ENCODE measurements at regions not wholly inside any gene's neighbourhood (a gene's known extent, or its start where the extent isn't known, plus 50 kb on each side); places are given as distances from the start of the nearest gene placed in this dataset.

DNA sequence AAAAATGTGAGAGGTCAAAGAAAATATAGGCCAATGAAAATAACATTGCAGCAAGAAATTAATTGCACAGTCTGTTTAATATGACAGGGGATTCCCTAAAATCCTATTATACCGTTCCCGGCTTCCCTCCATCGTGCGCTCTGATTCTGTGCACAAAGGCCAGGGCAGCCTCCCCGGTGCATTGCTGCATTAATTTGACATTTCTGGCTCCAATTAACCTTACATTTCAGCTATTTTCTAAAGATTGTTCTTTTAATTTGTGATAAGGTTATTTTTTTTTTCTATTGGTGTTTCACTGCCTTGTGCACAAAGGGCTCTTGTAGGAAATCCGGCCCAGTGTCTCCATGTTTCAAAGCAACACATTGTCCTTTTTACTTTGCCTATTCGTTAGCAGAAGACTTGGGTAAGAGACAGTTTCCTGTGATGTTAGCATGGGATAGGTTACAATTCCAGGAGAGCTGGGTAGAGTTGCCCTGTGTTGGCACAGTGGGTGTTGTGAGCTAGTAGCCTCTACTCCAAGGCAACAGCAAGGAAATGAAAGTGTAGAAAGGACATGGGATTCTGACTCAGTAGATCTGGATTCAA is 257.3 kb upstream of the IGF1R start:
- no peak for ATAC-seq

DNA sequence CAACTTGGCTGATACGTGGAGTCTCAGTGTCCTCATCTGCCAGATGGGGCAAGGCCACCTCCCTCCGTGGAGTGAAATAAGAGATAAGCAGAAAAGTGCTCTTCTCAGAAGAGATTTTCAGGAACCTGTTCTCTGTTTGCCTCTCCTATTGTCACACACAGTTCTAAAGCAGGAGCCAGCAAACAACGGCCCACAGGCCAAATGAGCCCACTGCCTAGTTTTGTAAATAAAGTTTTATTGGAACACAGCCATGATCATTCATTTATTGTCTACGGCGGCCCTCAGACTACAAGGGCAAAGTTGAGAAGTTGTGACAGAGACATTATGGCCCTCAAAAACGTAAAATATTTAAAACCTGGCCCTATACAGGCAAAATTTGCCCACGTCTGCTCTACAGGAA is 256.8 kb upstream of the IGF1R start:
- no peak for ATAC-seq

- no peak for ATAC-seq
These were observed 254.9 kb upstream of the IGF1R start for GRCh38 chr15:98393471-98393870.

GRCh38 chr15:98394546-98394945 is 253.8 kb upstream of the IGF1R start:
- no peak for ATAC-seq

GRCh38 chr15:98395974-98396610 is 252.2 kb upstream of the IGF1R start:
- no peak for ATAC-seq

- ATAC-seq: no peak
These were observed 250.9 kb upstream of the IGF1R start for GRCh38 chr15:98397419-98397818.

- no peak for ATAC-seq
These were observed 250.3 kb upstream of the IGF1R start for GRCh38 chr15:98398056-98398455.

GRCh38 chr15:98398886-98399285 is 249.5 kb upstream of the IGF1R start:
- ATAC-seq: no peak

- no peak for ATAC-seq
These were observed 248.2 kb upstream of the IGF1R start for GRCh38 chr15:98400120-98400519.

GRCh38 chr15:98401029-98401428 is 247.3 kb upstream of the IGF1R start:
- no peak for ATAC-seq

DNA sequence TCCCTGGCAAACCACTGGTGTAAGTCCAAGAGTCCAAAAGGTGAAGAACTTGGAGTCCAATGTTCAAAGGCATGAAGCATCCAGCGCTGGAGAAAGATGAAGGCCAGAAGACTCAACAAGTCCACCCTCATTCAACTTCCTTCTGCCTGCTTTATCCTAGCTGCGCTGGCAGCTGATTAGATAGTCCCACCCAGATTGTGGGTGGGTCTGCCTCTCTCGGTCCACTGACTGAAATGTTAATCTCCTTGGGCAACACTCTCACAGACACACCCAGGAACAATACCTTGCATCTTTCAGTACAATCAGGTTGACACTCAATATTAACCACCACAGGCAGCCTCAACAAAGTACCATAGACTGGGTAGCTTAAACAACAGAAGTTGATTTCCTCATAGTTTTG is 245.9 kb upstream of the IGF1R start:
- ATAC-seq: no peak

DNA sequence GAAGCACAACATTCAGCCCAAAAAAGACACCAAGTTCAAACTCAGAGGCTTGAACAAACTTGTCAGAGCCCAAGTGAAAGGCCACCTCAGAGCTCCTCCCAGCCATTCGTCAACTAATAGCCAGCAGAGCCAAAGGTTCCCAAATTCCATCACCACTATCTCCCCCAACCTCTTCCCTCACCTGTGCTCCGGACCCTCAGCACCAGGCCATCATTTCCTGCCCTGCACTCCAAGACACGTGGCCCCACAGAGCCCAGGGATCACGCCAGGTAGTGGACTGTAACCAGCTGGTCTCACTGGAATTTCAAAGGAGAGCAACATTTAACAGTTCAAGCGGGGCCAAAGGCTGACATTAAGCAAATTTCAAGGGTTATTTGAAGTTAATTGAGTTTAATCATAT is 245.2 kb upstream of the IGF1R start:
- no peak for ATAC-seq

GRCh38 chr15:98403569-98403968 is 244.8 kb upstream of the IGF1R start:
- no peak for ATAC-seq

DNA sequence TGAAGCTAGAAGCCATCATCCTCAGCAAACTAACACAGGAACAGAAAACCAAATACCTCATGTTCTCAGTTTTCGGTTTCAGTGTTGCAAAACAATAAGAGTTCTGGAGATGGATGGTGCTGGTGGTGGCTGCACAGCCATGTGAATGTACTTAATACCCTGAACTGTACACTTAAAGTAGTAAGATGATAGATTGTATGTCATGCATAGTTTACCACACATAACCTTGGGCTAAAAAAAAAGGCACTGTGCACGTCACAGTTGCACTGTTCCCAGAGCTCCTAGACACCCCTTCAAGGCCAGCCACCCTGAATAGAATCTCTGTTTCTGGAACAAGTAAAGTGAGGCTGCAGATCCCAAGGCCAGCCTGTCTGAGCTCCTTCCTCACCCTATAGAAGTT is 243.3 kb upstream of the IGF1R start:
- ATAC-seq: no peak

DNA sequence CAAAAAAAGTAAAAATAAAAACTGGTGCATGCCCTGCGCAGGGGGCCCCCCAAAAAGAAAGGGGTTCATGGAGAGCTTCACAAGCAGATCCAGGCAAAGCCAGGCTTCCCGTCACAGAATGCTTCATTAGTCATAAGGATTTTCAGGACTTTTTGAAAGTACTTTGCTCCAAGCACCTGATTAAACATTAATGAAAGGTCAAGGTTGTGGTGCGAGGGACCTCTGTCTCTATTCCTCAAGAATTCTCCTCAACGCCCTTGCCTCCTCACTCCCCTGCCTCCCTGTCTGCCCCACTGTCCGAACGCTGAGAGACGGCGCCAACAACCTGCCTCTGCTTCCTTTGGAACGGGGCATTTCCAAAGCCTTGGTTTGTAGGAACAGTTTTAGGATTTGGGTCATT is 240.1 kb upstream of the IGF1R start:
- no peak for ATAC-seq

DNA sequence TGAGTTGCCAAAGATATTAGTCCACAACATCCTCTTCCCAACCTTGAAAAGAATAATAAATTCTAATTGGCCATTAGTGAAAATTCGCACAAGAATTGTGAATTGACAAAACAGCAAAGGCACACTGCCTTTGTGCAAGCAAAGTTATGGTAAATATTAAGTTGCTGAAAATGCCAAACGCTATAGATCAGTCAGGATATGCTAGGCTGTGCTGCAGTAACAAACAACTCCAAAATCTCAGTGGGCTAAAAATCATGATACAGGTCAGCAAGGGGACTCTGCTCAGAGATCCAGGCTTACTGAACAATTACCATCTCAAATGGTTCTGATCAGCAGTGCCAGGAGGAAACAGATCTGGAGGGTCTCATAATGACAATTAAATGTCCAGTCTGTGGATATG is 238.0 kb upstream of the IGF1R start:
- no peak for ATAC-seq

DNA sequence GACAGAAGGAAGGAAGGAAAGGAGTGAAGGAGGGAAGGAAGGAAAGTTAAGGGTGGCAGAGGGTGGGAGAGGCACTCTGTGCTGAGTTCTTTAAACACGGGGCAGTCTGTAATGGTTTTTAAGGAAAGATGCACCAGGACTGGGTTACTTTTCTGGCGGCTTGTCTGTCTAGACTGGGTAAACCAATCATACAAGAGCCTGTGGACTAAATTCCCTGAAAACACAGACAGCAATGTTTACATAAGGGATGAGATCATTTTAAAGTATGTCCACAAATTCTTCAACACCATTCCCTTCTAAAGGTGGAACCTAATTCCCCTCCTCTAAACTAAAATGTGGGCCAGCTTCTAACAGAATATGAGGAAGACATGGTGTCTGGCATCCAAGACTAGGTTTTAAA is 235.5 kb upstream of the IGF1R start:
- ATAC-seq: no peak

GRCh38 chr15:98413933-98414546 is 234.3 kb upstream of the IGF1R start:
- no peak for ATAC-seq

DNA sequence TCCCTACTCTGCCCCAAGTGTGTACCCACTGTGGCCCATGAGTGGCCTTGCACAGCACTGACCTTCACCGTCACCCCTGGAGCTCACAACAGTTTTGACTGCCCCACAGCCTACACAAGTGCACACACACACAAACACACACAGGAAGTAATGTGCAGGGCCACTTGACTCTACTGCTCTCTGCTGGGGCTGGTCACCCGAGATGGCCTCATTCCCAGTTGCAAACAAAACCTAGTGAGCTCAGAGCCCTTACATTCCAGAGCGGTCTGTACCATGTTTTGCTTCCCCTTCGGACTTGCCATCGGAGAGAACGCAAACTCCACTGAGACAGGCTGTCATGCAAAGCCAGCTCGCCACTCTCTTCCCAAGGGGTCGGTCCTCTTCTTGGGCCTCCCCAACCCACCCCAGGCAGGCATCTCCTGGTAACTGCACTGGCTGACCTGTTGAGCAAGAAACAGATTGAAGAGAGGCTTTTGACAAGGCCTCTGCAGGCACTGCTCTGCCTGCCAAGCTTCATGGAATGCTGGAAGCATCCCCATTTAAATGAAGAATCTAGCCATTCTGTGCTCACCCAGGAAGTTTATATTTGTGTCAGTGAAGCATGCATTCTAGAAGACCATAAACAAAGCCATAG is 232.0 kb upstream of the IGF1R start:
- no peak for ATAC-seq

GRCh38 chr15:98417346-98417745 is 231.0 kb upstream of the IGF1R start:
- ATAC-seq: no peak

DNA sequence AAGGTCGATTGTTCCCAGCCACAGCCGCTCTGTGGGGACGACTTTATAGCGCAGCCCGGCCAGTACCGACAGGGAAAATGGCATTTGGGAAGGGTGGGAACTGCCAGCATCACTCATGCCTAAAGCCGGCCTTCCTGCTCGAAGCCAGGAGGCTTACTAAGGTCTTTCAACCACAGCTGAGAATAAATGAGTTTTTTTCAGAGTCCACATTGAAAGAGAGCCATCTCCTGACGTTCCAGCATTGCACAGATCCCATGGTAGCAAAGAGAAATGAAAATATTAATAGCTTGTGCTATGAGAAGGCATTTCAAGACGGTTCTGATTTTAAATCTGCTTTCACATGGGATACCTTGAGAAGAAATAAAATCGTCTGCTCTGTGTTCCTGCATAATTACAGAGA is 230.2 kb upstream of the IGF1R start:
- ATAC-seq: no peak

GRCh38 chr15:98419173-98419780 is 229.1 kb upstream of the IGF1R start:
- no peak for ATAC-seq

DNA sequence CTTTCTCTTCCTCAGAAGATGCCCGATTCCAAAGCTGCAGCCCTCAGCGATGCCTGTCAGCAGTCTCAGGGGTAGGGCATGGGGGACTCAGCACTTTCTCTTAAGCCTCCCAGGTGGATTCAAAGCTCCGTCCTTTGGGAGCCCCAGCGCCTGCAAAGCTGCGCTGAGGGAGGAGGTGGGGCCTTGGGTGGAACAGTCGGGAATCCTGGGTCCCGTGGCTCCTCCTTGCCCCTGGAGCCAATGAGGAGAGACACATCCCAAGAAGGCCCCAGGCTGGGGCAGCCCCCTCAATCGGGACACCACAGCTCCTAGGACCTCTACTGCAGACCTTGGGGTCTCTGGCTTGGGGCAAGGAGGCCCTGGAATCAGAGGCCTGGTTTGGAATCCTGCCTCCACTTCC is 227.5 kb upstream of the IGF1R start:
- ATAC-seq: no peak
